GM18519 (cell line): ENCODE measurements at regions not wholly inside any gene's neighbourhood (a gene's known extent, or its start where the extent isn't known, plus 50 kb on each side); places are given as distances from the start of the nearest gene placed in this dataset.
"Not testable (repeated sequence)": the region's sequence is repeated elsewhere in the genome, so short reads cannot be mapped to it uniquely, and the experiment has no call there.

Experiments used
- ATAC-seq: cut with Tn5 transposase; IDR thresholded peaks from one replicate; pipeline ENCODE4 v1.9.1; 2021; ENCODE audit warnings: mild to moderate bottlenecking, moderate library complexity; ENCODE audit not compliant: unreplicated experiment, low FRiP score

DNA sequence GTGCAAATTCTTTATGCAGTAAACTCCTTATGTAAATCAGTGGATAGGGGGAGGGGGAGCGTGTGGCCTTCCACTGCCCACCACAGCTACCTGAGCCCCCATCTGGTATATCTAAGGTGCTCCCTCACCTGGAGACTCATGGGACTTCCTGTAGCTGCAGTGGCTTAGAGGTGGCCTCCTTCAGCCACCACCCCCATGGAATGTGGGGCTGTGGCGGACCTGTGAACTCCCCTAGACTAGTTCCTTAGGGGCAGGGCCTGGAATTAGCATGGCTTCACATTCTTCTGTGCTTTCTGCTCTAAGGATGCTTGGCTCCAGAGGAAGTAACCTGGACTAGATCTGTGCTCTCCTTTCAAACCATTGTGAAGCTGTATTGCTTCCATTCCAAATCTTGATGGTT is 550.5 kb upstream of the COBL start:
- ATAC-seq, result no peak

DNA sequence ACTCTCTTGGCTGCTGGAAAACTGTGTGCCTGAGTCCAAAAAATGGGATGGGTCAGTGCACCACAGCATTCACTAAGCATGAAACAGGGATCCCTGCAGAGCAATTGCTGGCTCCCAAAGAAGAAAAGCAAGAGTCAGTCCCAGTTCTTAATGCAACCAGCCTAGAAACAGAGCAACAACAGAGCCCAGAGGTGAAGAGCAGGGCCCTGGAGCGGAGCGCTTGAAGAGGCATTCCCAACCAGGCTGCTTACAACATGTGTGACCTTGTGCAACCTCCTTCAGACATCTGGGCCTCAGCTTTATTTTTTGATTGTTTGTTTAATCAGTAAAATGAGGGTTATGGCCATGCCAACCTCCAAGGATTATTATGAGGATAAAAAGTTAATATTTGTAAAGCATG is 543.7 kb upstream of the COBL start:
- ATAC-seq, result no peak

DNA sequence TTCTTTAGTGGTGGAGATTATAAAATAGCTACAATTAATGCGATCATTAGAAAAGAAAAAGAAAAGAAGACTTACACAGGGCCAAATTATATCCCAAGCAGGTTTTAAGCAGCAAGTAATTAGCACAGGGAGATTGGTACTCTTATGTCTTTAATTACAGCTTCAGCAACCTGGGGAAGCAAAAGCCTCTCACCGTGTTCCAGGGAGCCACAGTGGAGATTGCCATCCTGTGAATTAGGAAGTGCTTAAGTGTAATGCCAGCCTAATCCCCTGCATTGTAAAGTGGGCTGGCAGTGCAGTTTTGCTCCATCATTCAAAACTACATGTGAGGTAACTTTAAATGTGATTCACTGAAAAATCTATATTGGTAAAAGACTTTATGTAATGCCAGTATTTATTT is 533.5 kb upstream of the COBL start:
- no peak for ATAC-seq

DNA sequence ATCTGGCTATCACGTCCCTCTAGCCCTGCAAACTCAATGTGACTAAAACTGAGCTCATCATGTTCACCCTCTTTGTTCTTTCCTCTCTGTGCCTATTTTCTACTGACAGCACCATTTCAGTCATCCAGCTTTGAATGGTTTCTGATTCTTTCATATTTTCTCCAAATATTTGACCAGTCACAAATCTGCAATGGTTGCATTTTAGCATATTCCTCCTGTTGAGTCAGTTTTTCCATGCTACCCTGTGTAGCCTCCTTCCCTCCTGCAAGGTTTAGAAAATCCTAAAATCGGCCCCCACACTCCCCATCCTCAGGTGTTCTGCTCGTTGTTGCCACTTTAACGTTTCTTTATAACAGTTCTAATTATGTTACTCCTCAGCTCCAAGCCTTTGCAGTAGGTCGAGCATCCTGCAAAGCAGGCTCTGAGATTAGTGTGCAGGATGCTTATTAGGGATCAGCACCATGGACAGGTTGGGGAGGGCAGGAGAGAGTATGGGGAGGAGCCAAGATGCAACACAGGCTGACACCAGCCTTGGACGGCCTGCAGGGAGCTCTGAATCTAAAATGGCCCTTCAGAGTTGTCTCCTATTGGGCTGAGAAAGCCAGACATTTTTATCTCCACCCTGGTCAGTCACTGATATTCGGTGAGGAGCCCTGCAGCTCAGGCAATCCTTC is 531.0 kb upstream of the COBL start:
- no peak for ATAC-seq

DNA sequence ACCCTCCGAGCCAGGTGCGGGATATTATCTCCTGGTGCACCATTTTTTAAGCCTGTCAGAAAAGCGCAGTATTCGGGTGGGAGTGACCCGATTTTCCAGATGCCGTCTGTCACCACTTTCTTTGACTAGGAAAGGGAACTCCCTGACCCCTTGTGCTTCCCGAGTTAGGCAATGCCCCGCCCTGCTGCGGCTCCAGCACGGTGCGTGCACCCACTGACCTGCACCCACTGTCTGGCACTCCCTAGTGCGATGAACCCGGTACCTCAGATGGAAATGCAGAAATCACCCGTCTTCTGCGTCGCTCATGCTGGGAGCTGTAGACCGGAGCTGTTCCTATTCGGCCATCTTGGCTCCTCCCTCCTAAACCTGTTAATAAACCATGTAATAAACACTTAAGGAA is 522.5 kb upstream of the COBL start:
- ATAC-seq, result not testable (repeated sequence)

DNA sequence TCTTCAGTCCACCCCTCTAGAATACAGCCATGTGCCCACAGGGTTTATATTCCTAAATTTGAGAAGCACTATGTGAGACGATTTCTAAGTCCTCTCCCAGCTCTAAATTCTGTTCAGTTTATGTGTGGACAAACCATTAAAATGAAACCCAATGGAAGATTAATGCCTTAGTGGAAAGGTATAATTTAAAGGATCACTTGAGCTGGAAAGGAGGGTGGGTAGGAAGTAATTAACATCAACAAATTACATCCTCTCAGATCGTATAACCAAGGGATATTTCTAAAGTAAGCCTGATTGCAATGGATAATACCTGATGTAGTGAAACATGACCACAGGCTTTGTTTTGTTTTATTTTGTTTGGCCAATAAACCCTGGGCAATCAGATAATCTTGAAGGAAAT is 511.0 kb upstream of the COBL start:
- ATAC-seq, result no peak

DNA sequence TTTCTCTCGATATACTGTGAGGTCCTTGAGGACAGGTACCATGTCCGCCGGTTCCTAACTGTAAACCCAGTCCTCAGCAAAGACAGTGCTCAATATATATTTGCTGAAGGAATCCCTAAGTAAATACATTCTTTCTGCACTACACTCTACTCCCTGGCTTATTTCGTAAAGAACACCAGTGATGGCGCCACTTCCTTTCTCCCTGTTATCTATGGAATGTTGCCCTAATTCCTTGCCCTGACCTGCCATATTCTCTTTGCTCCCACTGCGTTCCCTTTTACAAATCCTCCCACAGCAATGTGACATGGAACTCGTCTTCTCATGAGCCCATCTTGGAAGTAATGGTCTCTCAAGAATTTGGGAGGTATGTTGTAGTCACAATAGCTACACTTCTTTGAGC is 507.4 kb upstream of the COBL start:
- ATAC-seq, result no peak

DNA sequence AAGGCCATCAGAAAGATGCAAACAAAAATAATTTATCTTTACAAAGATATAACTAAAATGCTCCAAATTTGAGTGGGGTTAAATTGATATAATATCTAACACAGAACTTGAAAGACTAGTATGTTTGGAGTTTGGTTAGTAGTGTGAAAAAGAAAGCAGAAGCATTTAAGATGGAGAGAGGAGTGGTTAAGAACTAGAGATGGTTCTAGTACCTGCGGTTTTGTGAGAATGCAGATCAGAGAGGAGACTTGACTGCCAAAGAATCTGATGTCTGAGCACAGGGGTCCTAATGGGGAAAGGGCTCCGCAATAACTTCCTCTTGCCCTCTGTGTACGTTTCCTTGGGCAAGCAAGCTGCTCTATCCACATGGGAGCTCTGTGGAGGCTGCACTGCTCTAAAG is 506.8 kb upstream of the COBL start:
- no peak for ATAC-seq

DNA sequence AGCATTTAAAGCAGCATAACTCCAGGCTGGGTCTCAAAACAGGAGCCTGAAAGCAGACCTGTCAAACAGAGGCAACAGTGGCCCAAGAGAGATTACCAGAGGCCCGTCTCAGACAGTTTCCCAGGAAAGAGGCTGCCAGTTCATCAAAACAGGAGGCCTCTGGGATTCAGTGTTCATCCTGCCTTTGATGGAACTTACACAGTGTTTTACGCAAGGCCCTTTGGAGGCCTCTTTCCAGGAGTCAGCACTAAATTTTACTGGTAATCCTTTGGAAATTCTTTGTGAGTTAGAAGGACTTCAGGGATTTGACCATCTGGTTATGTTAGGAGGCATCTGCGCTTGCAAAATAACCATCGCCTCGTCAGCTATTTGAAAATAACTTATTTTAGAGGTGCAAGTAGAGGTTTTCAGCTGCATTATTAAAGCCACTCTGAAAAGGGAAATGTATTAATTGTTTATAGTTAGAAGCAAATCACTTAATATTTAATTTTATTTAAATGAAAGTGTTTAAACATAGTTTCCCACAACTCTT is 501.2 kb upstream of the COBL start:
- ATAC-seq, result no peak

DNA sequence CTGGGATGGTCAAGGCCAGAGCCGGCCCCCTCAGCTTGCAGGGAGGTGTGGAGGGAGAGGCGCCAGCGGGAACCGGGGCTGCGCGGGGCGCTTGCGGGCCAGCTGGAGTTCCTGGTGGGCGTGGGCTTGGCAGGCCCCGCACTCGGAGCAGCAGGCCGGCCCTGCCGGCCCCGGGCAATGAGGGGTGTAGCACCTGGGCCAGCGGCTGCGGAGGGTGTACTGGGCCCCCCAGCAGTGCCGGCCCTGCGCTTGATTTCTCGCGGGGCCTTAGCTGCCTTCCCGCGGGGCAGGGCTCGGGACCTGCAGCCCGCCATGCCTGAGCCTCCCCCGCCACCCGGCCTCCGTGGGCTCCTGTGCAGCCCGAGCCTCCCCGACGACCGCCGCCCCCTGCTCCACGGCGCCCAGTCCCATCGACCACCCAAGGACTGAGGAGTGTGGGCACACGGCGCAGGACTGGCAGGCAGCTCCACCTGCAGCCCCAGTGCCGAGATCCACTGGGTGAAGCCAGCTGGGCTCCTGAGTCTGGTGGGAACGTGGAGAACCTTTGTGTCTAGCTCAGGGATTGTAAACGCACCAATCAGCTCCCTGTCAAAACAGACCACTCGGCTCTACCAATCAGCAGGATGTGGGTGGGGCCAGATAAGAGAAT is 489.3 kb upstream of the COBL start:
- ATAC-seq, result not testable (repeated sequence)

DNA sequence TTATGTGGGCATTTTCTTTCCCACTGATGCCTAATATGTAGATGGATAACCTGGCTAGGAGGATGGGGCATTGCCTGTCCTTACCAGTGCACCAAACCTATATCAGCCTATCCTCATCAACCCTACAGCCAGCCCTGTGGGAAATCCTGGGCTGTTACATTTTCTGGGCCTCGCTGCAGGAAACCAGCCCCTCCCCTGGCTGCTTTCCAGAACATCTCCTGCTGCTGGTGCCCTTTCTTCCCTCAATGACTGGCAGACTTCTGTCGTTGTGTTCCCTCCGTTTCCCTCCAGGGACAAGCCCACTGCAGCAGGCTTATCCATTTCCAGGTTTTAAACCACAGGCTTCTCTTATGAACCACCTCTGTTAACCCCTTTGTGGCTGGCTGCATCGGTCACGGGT is 486.1 kb upstream of the COBL start:
- no peak for ATAC-seq

DNA sequence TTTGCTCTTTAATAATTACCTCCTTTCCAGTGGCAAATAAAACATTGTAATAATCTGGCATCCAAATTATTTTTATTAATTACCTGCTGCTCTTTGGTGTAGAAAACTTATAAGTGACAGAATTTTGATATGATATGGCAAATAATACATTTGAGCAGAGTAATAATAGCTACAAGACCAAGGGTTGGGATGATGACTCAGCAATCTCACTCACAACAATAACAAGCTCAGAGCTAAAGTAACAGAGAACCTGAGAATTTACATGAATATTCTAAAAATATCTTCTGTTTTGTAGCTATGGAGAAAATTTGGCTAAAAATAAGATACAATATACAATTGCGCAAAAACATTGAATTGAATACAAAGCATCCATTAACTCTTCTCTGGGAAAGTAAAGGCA is 480.8 kb upstream of the COBL start:
- no peak for ATAC-seq

DNA sequence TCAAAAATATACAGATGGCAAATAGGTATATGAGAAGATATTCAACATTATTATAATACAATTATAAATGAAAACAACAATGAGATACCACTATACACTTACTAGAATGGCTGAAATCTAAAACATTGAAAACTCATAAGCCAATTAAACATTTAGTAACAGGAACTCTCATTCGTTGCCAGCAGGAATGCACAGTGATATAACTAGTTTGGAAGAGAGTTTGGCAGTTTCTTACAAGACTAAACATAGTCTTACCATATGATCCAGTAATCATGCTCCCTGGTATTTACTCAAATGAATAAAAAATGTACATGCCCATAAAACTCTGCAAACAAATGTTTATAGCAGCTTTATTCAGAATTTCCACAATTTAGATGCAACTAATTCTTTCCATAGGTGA is 476.2 kb upstream of the COBL start:
- no peak for ATAC-seq

DNA sequence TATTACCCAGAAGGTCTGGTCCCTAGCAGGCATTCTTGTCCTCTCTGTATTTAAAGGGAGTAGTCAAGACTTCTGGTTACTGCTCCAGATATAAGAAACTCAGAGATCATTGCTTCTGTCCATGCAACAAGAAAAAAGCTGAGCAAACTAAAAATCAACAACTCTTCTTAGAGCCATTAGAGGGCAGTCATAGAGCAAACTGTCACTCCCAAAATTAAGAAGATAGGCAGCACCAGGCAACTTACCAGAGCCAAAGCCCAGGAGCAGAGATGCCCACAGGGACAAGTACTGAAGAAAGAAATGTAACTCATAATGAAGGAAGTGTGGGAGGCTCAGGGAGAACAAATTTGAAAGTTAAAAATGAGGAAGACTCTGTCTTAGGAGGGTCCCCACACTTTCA is 472.9 kb upstream of the COBL start:
- ATAC-seq, result no peak

DNA sequence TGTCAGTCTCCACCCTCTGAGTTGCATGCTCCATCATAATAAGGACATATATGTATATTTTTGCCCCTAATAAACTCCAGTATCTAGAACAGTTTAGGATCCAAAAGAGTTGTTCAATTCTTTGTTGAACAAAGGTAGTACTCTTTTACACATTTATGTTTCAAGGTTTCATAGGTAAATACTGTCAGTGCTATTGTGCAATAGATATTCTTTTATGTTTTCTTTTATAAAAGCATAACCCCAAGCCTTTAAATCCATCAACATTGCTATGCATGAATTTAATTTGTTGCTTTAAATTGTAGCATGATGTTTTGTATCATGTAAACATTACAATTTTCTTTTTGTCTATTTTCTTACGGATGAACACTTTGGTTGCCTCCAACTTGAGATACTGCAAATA is 469.7 kb upstream of the COBL start:
- no peak for ATAC-seq

DNA sequence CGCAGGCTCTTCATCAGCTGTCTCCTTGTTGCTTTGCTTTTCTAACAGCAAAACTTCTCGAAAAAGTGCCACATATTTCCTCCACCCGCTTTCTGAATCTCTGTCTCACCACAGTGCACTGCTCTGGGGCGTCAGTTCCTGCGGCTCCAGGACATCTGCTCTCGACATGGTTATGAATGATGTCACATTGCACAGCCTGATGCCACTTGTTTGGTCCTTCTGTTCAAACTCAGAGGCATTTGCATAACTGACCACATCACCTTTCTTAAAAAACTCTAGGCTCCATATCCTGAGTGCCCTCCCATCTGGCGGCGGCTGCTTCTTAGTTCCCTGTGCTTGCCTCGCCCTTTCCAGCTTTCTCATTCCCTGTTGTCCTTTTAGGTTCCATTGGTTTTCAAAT is 469.3 kb upstream of the COBL start:
- ATAC-seq, result no peak

DNA sequence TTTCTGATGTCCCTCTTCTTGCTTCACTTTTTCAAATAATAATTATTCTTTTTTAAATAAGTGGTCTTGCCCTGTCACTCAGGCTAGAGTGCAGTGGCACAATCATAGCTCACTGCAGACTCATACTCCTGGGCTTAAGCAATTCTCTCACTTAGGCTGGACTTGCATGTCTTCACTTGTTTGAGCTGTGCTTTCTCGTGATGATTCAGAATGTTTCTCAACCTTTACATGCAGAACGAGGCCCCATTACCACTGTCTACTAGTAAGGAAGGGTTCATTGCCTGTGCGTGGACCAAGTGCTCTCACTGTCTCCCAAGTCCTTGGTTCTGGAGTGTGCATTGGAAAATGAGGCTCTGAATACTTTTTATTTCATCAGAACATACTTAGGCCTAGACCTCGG is 468.6 kb upstream of the COBL start:
- ATAC-seq, result no peak

DNA sequence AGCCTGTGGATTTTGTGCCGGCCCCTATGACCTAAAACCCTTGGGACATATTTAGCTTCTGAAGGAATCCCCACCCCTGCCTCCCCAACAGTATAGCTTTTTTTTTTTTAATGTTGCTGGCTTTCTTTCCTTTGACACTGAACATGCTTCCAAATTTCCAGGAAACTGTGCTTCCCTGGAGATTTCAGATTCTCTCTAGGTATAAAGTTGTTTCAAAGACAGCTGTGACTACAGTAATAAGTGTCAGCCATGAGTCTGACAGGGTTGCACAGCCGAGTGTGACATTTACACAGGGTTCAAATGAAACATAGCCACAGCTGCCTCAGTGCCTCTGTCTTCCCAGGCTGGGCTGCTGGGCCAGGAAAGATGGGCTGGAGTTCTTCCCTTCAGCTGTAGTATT is 466.6 kb upstream of the COBL start:
- no peak for ATAC-seq

DNA sequence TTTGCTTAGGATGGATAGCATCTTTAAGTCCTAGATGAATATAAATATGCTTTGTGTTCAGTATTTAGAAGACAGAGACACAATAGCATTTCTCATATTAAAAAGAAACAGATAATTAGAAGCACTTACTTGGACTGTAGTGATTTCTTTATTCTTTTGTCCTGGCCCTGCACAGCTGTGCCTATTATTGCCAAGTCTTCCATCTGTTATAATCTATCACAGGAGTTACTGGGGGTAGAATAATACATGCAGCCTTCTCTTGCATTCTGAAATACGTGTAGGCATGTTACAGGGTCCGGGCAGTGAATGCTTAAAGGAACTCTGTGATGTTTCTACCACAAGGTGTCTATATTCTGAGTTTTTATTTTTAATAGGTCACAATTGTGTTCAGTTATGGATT is 461.5 kb upstream of the COBL start:
- no peak for ATAC-seq

DNA sequence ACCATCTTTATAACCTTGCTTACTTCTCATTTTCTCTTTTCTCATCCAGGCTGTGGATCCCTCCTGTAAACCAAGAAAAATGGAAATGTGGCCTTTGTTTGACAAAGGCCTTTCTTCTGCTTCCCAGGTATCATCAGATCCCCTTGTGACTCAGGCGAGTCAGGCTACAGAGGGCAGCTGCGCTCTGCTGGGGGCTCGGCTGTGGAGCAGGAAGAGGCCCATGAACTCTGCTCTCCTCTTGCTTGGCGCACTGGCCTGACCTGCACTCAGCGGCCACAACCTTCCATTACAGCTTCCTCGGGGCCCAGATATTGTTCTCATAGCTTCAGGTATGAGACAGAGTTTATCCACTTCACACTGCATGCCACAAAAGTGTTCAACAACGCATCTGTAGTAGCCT is 457.6 kb upstream of the COBL start:
- ATAC-seq, result no peak

DNA sequence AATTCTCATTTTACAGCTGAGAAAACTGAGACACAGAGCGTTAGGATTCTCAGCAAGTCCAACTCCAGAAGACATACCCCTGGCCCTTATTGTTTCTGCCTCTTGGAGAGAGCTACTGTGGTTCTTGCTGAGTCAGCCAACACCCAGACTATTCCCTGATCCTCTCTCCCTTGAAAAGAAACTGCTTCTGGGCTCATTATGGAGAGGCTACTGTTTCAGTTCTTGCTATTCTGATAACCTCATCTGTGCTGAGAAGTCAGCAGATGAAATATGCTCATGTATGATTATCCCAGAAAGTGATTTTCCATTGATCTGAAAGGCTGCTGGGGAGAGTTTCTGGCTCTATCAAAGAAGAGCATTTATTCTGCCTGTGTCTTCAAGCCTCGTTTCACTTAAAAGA is 455.6 kb upstream of the COBL start:
- no peak for ATAC-seq

DNA sequence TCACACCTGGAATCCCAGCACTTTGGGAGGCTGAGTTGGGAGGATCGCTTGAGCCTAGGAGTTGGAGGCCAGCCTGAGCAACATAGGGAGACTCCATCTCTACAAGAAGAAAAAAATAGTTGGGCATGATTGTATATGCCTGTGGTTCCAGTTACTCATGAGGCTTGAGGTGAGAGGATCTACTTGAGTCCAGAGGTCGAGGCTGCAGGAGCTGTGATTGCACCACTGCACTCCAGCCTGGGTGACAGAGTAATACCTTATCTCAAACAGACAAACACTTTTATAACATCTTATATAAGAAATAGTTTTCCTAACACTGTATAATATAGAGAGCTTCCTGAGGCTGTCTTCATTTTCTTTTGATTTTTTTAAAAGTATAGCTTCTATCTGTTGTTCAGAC is 448.4 kb upstream of the COBL start:
- no peak for ATAC-seq
